ENCODE measurements at regions not wholly inside any gene's neighbourhood (a gene's known extent, or its start where the extent isn't known, plus 50 kb on each side); places are given as distances from the start of the nearest gene placed in this dataset.

DNA sequence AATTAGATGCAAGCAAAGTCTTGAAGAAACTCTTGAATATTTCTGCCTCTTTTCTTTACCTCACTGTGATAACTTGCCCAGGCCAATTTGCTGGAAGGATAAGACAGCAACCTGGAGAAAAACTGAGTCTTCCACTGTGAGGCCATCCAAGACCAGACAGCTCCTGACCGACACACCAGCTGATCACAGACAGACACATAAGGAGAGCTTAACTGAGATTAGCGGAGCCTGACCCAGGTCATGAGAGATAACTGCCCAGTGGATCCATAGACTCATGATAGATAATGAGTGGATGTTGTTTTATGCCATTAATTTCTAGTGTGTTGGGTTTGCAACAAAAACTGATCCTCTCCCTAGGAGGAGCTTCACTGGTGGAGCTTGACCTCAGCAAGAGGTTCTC is 64.4 kb upstream of the NOX3 start:
- no peaks in the 10 kb centered on the region for H4K20me1 ChIP-seq (ENCODE audit: insufficient read depth)
- H3K36me3 ChIP-seq (ENCODE audit: insufficient read depth, low read length): no peaks in the 10 kb centered on the region
- no peaks in the 10 kb centered on the region for H3K79me2 ChIP-seq (replicated peaks; ENCODE audit: insufficient read depth, low read length)
- H3K4me3 ChIP-seq (ENCODE audit: low read length): no peak overlapping the region
- no peaks in the 10 kb centered on the region for H3K9me3 ChIP-seq (ENCODE audit: low read length)
- H3K27ac ChIP-seq (ENCODE audit: low read length): no peak overlapping the region
- TF ChIP-seq EP300 (conservative IDR thresholded peaks at IDR 0.05; ENCODE audit: poor library complexity, severe bottlenecking) (no peak), POLR2AphosphoS5 (IDR thresholded peaks at IDR 0.05) (no peak), RAD21 (conservative IDR thresholded peaks at IDR 0.05) (no peak), TAF1 (IDR thresholded peaks at IDR 0.05; ENCODE audit: low read depth) (no peak), EZH2 (IDR thresholded peaks at IDR 0.05; ENCODE audit: borderline replicate concordance, insufficient read depth, low read length, poor library complexity, severe bottlenecking) (no peak), SMC3 (conservative IDR thresholded peaks at IDR 0.05; ENCODE audit: poor library complexity) (no peak), MXI1 (conservative IDR thresholded peaks at IDR 0.05; ENCODE audit: poor library complexity, severe bottlenecking) (no peak)
- TF ChIP-seq, protein P1, sequence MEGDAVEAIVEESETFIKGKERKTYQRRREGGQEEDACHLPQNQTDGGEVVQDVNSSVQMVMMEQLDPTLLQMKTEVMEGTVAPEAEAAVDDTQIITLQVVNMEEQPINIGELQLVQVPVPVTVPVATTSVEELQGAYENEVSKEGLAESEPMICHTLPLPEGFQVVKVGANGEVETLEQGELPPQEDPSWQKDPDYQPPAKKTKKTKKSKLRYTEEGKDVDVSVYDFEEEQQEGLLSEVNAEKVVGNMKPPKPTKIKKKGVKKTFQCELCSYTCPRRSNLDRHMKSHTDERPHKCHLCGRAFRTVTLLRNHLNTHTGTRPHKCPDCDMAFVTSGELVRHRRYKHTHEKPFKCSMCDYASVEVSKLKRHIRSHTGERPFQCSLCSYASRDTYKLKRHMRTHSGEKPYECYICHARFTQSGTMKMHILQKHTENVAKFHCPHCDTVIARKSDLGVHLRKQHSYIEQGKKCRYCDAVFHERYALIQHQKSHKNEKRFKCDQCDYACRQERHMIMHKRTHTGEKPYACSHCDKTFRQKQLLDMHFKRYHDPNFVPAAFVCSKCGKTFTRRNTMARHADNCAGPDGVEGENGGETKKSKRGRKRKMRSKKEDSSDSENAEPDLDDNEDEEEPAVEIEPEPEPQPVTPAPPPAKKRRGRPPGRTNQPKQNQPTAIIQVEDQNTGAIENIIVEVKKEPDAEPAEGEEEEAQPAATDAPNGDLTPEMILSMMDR (IDR thresholded peaks at IDR 0.05; ENCODE audit: poor library complexity, severe bottlenecking): no peak
- TF ChIP-seq, protein P2, sequence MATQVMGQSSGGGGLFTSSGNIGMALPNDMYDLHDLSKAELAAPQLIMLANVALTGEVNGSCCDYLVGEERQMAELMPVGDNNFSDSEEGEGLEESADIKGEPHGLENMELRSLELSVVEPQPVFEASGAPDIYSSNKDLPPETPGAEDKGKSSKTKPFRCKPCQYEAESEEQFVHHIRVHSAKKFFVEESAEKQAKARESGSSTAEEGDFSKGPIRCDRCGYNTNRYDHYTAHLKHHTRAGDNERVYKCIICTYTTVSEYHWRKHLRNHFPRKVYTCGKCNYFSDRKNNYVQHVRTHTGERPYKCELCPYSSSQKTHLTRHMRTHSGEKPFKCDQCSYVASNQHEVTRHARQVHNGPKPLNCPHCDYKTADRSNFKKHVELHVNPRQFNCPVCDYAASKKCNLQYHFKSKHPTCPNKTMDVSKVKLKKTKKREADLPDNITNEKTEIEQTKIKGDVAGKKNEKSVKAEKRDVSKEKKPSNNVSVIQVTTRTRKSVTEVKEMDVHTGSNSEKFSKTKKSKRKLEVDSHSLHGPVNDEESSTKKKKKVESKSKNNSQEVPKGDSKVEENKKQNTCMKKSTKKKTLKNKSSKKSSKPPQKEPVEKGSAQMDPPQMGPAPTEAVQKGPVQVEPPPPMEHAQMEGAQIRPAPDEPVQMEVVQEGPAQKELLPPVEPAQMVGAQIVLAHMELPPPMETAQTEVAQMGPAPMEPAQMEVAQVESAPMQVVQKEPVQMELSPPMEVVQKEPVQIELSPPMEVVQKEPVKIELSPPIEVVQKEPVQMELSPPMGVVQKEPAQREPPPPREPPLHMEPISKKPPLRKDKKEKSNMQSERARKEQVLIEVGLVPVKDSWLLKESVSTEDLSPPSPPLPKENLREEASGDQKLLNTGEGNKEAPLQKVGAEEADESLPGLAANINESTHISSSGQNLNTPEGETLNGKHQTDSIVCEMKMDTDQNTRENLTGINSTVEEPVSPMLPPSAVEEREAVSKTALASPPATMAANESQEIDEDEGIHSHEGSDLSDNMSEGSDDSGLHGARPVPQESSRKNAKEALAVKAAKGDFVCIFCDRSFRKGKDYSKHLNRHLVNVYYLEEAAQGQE (IDR thresholded peaks at IDR 0.05; ENCODE audit: borderline replicate concordance): no peak
- no peaks in the 10 kb centered on the region for H3K27me3 ChIP-seq (ENCODE audit: insufficient read depth, low read depth, low read length)
- no peak overlapping the region for H2AFZ ChIP-seq (ENCODE audit: low read depth, low read length)
- H3K9ac ChIP-seq (ENCODE audit: low read length): no peak overlapping the region
- H3F3A ChIP-seq (ENCODE audit: insufficient read depth, low read length, poor library complexity, severe bottlenecking): no peaks in the 10 kb centered on the region
- no peak overlapping the region for H3K4me2 ChIP-seq (ENCODE audit: low read length)
- H3K9me2 ChIP-seq (ENCODE audit: insufficient read depth, low read length): no peaks in the 10 kb centered on the region

GRCh38 chr6:155519176-155519738 is 63.6 kb upstream of the NOX3 start:
- H3F3A ChIP-seq (ENCODE audit: insufficient read depth, low read length, poor library complexity, severe bottlenecking): no peaks in the 10 kb centered on the region
- H3K4me2 ChIP-seq (ENCODE audit: low read length): no peak overlapping the region
- H3K79me2 ChIP-seq (replicated peaks; ENCODE audit: insufficient read depth, low read length): no peaks in the 10 kb centered on the region
- no peaks in the 10 kb centered on the region for H3K9me3 ChIP-seq (ENCODE audit: low read length)
- H4K20me1 ChIP-seq (ENCODE audit: insufficient read depth): no peaks in the 10 kb centered on the region
- no peak overlapping the region for H3K27ac ChIP-seq (ENCODE audit: low read length)
- TF ChIP-seq, protein P2 (IDR thresholded peaks at IDR 0.05; ENCODE audit: borderline replicate concordance): no peak
- no peak for TF ChIP-seq TAF1 (IDR thresholded peaks at IDR 0.05; ENCODE audit: low read depth)
- no peak for TF ChIP-seq SMC3 (conservative IDR thresholded peaks at IDR 0.05; ENCODE audit: poor library complexity)
- no peak overlapping the region for H2AFZ ChIP-seq (ENCODE audit: low read depth, low read length)
- H3K4me3 ChIP-seq (ENCODE audit: low read length): no peak overlapping the region
- H3K9me2 ChIP-seq (ENCODE audit: insufficient read depth, low read length): no peaks in the 10 kb centered on the region
- no peaks in the 10 kb centered on the region for H3K27me3 ChIP-seq (ENCODE audit: insufficient read depth, low read depth, low read length)
- no peak overlapping the region for H3K9ac ChIP-seq (ENCODE audit: low read length)
- no peaks in the 10 kb centered on the region for H3K36me3 ChIP-seq (ENCODE audit: insufficient read depth, low read length)

Data from neural cell (in vitro differentiated cells).